ENCODE measurements at regions not wholly inside any gene's neighbourhood (a gene's known extent, or its start where the extent isn't known, plus 50 kb on each side); places are given as distances from the start of the nearest gene placed in this dataset.

- TF ChIP-seq POLR2A (IDR thresholded peaks at IDR 0.05; ENCODE audit: low read length): no peak
- no peak for TF ChIP-seq GATA1 (IDR thresholded peaks at IDR 0.05; ENCODE audit: low read depth, low read length)
Measured at GRCh38 chr4:79182209-79182608, 143.7 kb downstream of the NAA11 start.
